ENCODE measurements at regions not wholly inside any gene's neighbourhood (a gene's known extent, or its start where the extent isn't known, plus 50 kb on each side); places are given as distances from the start of the nearest gene placed in this dataset.

- no peak for DNase-seq
These were observed 2227.2 kb downstream of the TP53TG3F start for GRCh38 chr16:35686595-35686994.

GRCh38 chr16:35687071-35687470 is 2227.7 kb downstream of the TP53TG3F start:
- DNase-seq: no peak

- DNase-seq: no peak
These were observed 2228.4 kb downstream of the TP53TG3F start for GRCh38 chr16:35687781-35688180.

DNA sequence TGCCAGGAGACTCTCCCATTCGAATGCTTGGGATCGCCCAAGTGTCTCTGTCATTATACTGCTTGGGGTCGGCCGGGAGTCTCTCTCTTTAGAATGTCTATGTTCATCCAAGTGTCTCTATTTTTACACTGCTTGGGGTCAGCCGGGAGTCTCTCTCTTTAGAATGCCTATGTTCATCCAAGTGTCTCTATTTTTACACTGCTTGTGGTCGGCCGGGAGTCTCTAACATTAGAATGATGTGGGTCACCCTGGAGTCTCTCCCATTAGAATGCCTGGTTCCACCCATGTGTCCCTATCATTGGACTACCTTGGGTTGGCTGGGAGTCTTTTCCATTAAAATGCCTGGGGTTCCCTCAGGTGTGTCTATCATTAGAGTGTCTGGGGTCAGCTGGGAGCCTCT is 2230.4 kb downstream of the TP53TG3F start:
- DNase-seq: no peak

GRCh38 chr16:35690413-35690812 is 2231.0 kb downstream of the TP53TG3F start:
- no peak for DNase-seq

DNA sequence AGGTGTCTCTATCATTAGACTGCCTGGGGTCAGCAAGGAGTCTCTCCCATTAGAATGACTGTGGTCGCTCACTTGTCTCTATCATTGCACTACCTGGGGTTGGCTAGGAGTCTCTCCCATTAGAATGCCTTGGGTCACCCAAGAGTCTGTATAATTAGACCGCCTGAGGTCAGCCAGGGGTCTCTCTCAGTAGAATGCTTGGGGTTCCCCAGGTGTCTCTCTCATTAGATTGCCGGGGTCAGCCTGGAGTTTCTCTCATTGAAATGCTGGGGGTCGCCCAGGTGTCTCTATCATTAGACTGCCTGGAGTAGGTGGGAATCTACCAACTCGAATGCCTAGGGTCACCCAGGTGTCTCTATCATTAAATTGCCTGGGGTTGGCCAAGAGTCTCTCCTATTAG is 2231.6 kb downstream of the TP53TG3F start:
- DNase-seq: no peak

GRCh38 chr16:35692824-35693223 is 2233.4 kb downstream of the TP53TG3F start:
- DNase-seq: no peak

DNA sequence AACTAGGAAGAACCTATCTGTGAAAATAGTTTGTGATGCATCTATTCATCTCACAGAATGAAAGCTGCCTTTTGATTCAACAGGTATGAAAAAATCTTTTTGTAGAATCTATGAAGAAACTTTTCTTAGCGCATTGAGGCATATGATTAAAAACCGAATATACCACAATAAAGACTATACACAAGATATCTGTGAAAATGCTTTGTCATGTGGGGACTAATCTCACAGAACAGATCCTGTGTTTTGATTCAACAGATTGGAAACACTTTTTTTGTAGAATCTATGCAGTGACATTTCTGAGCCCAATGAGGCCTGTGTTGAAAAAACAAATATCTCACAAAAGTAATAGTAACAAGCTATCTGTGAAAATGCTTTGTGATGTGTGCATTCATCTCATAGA is 2247.5 kb downstream of the TP53TG3F start:
- no peak for DNase-seq

DNA sequence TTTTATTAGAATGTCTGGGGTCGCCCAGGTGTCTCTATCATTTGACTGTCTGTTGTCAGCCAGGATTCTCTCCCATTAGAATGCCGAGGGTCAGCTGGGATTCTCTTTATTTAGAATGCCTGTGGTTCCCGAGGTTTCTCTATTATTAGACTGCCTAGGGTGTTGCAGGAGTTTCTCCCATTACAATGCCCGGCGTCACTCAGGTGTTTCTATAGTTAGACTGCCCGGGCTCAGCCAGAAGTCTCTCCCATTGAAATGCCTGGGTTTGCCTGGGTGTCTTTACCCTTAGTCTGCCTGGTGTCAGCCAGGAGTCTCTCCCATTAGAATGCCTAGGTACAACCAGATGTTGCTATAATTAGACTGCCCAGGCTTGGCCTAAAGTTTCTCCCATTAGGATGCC is 2252.0 kb downstream of the TP53TG3F start:
- no peak for DNase-seq

GRCh38 chr16:35711958-35712357 is 2252.5 kb downstream of the TP53TG3F start:
- DNase-seq: no peak

DNA sequence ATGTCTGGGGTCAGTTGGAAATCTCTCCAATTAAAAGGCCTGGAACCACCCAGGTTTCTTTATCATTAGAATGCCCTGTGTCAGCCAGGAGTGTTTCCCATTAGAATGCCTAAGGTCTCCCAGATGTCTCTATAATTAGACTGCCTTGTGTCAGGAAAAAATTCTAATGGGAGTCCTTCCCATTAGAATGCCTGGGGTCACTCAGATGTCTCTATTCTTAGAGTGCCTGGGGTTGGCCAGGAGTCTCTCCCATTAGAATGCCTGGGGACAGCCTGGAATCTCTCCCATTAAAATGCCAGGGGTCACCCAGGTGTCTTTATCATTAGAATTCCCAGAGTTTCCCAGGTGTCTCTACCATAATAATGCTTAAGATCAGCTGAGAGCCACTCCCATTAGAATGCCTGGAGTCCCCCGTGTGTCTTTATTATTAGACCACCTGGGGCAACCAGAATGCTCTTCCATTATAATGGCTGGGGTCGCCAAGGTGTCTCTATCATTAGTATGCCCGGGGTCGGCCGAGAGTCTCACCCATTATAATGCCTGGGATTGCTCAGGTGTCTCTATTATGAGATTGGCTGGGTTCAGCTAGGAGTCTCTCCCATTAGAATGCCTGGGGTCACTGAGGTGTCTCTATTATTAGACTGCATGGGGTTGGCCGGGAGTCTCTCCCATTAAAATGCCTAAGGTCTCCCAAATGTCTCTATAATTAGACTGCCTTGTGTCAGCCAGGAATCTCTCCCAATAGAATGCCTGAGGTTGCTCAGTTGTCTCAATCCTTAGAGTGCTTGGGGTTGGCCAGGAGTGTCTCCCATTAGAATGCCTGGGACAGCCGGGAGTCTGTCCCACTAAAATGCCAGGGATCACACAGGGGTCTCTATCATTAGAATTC is 2254.6 kb downstream of the TP53TG3F start:
- no peak for DNase-seq

GRCh38 chr16:35714665-35715064 is 2255.3 kb downstream of the TP53TG3F start:
- DNase-seq: no peak

- DNase-seq: no peak
These were observed 2265.1 kb downstream of the TP53TG3F start for GRCh38 chr16:35724551-35724950.

- DNase-seq: no peak
These were observed 2266.5 kb downstream of the TP53TG3F start for GRCh38 chr16:35725949-35726348.

GRCh38 chr16:35730251-35730650 is 2270.8 kb downstream of the TP53TG3F start:
- DNase-seq: no peak

- DNase-seq: no peak
These were observed 2272.1 kb downstream of the TP53TG3F start for GRCh38 chr16:35731341-35732040.

GRCh38 chr16:35732046-35732810 is 2272.8 kb downstream of the TP53TG3F start:
- DNase-seq: no peak

DNA sequence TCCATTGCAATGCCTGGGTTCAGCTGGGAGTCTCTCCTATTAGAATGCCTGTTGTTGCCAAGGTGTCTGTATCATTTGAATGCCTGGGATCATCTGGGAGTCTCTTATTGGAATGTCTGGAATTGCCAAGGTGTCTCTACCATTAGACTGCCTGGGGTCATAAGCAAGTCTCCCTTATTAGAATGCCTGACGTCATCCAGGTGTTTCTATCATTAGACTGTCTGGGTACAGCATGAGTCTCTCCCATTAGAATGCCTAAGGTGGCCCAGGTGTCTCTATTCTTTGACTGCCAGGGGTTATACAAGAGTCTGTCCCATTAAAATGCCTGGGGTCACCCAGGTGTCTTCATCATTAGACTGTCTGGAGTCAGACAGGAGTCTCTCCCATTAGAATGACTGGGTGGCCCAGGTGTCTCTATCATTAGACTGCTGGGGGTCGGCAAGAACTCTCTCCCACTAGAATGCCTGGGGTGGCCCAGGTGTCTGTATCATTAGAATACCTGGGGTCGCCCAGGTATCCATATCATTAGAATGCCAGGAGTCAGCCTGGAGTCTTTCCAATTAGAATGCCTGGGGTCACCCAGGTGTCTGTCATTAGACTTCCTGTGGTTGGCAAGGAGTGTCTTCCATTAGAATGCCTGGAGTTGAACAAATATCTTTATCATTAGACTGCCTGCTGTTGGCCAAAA is 2274.0 kb downstream of the TP53TG3F start:
- no peak for DNase-seq

DNA sequence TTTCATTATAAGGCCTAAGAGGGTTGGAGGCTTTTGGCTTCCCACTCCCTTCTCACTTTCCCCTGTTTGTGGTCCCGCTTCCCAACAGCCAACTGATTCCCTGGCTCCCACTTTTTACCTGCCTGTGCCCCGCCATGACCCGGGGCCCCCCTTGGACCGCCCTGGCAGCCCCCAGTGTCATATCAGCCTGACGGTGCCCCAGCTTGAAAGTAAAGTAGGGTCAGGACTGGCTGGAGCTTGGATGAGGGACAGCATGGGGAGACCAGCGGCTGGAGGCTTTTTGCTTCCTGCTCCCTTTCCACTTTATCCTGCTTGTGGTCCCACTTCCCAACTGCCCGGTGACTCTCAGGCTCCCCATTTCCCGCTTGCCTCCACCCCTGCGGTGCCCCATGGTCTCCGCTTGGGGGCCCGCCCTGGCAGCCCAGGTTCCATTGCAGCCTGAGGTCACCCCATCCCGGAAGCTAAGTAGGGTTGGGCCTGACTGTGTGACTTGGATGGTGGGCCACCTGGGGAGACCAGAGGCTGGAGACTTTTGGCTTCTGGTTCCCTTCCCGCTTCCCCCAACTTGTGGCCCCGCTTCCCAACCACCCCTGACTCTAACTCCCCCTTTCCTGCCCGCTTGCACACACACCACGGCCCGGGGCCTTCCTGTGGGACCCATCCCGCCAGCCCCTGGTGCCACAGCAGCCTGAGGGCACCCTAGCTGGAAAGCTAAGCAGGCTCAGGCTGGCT is 2274.7 kb downstream of the TP53TG3F start:
- DNase-seq: no peak

GRCh38 chr16:35734728-35735402 is 2275.5 kb downstream of the TP53TG3F start:
- DNase-seq: no peak

All from dermis blood vessel endothelial cell (primary cell).